Lung (tissue), 11 donors: ENCODE measurements at regions not wholly inside any gene's neighbourhood (a gene's known extent, or its start where the extent isn't known, plus 50 kb on each side); places are given as distances from the start of the nearest gene placed in this dataset.
A peak's percentile ranks its signal among the peaks of the same experiment; 100 is the strongest.

ENCODE experiments used
- ATAC-seq: fragments of 200-7000 bp; cut with Tn5 transposase; one replicate; pipeline ENCODE4 v1.9.1; 2020; ENCODE audit warnings: moderate number of reproducible peaks; ENCODE audit not compliant: insufficient read depth, low FRiP score
- DNase-seq, 3 donors: peaks; one replicate each; pipeline ENCODE4 v3.0.0-alpha.2; 2013 to 2017
- H3K27ac ChIP-seq, 2 donors: one replicate each; pipeline ENCODE4 v1.5.1; 2013; ENCODE audit warnings: mild to moderate bottlenecking in 2 of 2, moderate library complexity in 2 of 2, control low read depth in 1 of 2, inconsistent platforms in 1 of 2, low read depth in 1 of 2, low read length in 1 of 2
- H3K27me3 ChIP-seq, 3 donors: one replicate each; pipeline ENCODE4 v1.5.1; 2013; ENCODE audit warnings: low read length in 2 of 3; ENCODE audit not compliant: control insufficient read depth in 3 of 3, insufficient read depth in 3 of 3
- H3K36me3 ChIP-seq, 4 donors: one replicate each; pipeline ENCODE4 v1.5.1; 2013; ENCODE audit warnings: low read length in 4 of 4, mild to moderate bottlenecking in 1 of 4, moderate library complexity in 1 of 4; ENCODE audit not compliant: control insufficient read depth in 4 of 4, insufficient read depth in 4 of 4
- H3K4me1 ChIP-seq, 5 donors: one replicate each; pipeline ENCODE4 v1.5.1; 2013; ENCODE audit warnings: low read length in 5 of 5, mild to moderate bottlenecking in 2 of 5, moderate library complexity in 1 of 5; ENCODE audit not compliant: control insufficient read depth in 5 of 5, insufficient read depth in 5 of 5
- H3K4me3 ChIP-seq: one replicate; pipeline ENCODE4 v1.5.1; 2013; ENCODE audit warnings: mild to moderate bottlenecking, control low read depth, moderate library complexity
- H3K9ac ChIP-seq, 2 donors: one replicate each; pipeline ENCODE4 v1.5.1; 2013; ENCODE audit warnings: low read length in 2 of 2, control low read depth in 1 of 2; ENCODE audit not compliant: insufficient read depth in 1 of 2
- H3K9me3 ChIP-seq, 4 donors: one replicate each; pipeline ENCODE4 v1.5.1; 2013; ENCODE audit warnings: low read length in 3 of 4, mild to moderate bottlenecking in 1 of 4, moderate library complexity in 1 of 4; ENCODE audit not compliant: control insufficient read depth in 4 of 4, insufficient read depth in 3 of 4
- CTCF ChIP-seq: IDR thresholded peaks from 2 replicates; pipeline ENCODE4 v1.5.1; 2012; ENCODE audit warnings: mild to moderate bottlenecking; ENCODE audit errors: control extremely low read depth, extremely low read depth
- WGBS, 2 donors: extraction: QIAGEN DNeasy Blood & Tissue Kit; methylation state at CpG; one replicate each; pipeline ENCODE4 v1.1.7; 2013; 5-methylcytosine and 5-hydroxymethylcytosine counted together
- donor health status: control.
- donor health status: control.
- donor health status: Bipolar disorder and iron deficiency.
- donor health status: healthy.
- donor health status: DM: yes; HTN: yes; CAD: no.

DNA sequence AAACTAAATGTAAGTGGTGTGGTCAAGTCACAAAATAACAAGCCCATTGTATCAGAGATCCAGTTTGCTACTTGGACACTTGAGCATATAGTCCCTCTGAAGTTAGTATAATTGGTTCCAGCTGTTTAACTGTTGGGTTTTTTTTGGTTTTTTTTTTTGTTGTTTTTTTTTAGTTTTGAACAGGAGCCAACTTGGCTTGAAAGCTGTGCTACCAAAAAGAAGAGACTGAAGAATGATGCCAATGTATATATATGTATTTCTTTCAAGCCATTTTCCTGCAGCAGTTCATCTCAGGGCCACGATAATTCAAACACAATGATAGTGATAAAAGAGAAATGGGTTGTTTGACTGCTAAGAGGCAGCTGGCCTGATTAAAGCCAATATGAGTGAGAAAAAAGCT lies 138.3 kb downstream of the PCDH18 start:
- H3K9me3 ChIP-seq: no peaks in the 10 kb centered on the region
- H3K36me3 ChIP-seq: no peaks in the 10 kb centered on the region
- peaks cover 0 to 26% (median 0%) of the 10 kb centered on the region in 5 donors for H3K4me1 ChIP-seq
- peak; percentile 78 to 98 (median 97) for DNase-seq
- TF ChIP-seq CTCF: no peak
- no peak overlapping the region for H3K4me3 ChIP-seq
- no peak overlapping the region for H3K9ac ChIP-seq
- no peak overlapping the region for H3K27ac ChIP-seq
- no peak for ATAC-seq
- no peaks in the 10 kb centered on the region for H3K27me3 ChIP-seq
- 69 to 82% methylated on average over 1 of the region's 1 CpG for WGBS, 2 donors

DNA sequence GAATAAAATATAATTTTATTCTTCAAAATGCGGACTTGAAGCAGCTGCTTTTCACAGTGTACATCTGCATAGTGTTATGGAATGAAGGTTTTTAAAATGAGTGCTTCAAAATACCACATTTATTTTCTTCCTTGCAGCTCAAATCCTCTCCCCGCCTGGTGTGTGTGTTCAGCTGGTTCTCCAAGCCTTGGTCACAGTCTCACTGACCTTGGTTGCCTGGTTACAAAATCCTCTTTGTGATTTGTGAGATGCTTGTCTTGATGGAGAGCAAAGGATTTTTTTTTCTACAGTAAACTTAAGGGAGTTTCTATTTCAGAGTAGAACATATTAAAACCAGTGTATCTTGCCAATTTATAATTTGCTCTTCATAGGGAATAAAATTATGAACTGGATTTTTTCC lies 139.2 kb downstream of the PCDH18 start:
- no peaks in the 10 kb centered on the region for H3K36me3 ChIP-seq
- ATAC-seq: no peak
- no peak for TF ChIP-seq CTCF
- no peak overlapping the region for H3K9ac ChIP-seq
- peaks cover 0 to 26% (median 0%) of the 10 kb centered on the region in 5 donors for H3K4me1 ChIP-seq
- no peaks in the 10 kb centered on the region for H3K9me3 ChIP-seq
- no peak overlapping the region for H3K27ac ChIP-seq
- no peak overlapping the region for H3K4me3 ChIP-seq
- WGBS, 2 donors: 75 to 79% methylated on average over 2 of the region's 2 CpGs
- H3K27me3 ChIP-seq: no peaks in the 10 kb centered on the region
- DNase-seq: peak; percentile 21 to 61 (median 58)

GRCh38 chr4:137390707-137391106 lies 141.6 kb downstream of the PCDH18 start:
- ATAC-seq (no peak), DNase-seq (peak in 2 of 3 donors; percentile 77 to 86)
- no peaks in the 10 kb centered on the region for H3K27me3 ChIP-seq
- H3K27ac ChIP-seq: no peak overlapping the region
- no peak overlapping the region for H3K4me3 ChIP-seq
- H3K36me3 ChIP-seq: no peaks in the 10 kb centered on the region
- H3K4me1 ChIP-seq: peaks cover 0 to 26% (median 0%) of the 10 kb centered on the region in 5 donors
- H3K9ac ChIP-seq: no peak overlapping the region
- TF ChIP-seq CTCF: no peak
- no peaks in the 10 kb centered on the region for H3K9me3 ChIP-seq

GRCh38 chr4:137389911-137390520 lies 142.3 kb downstream of the PCDH18 start:
- no peak overlapping the region for H3K4me3 ChIP-seq
- no peaks in the 10 kb centered on the region for H3K27me3 ChIP-seq
- ATAC-seq: no peak
- H3K4me1 ChIP-seq: peaks cover 0 to 26% (median 0%) of the 10 kb centered on the region in 5 donors
- WGBS, 2 donors: 89 to 97% methylated on average over 1 of the region's 1 CpG
- no peaks in the 10 kb centered on the region for H3K9me3 ChIP-seq
- TF ChIP-seq CTCF: no peak
- no peak overlapping the region for H3K9ac ChIP-seq
- no peaks in the 10 kb centered on the region for H3K36me3 ChIP-seq
- peak in 2 of 3 donors; percentile 64 to 71 for DNase-seq
- H3K27ac ChIP-seq: no peak overlapping the region
